ENCODE measurements at regions not wholly inside any gene's neighbourhood (a gene's known extent, or its start where the extent isn't known, plus 50 kb on each side); places are given as distances from the start of the nearest gene placed in this dataset.

- TF ChIP-seq CTCF (conservative IDR thresholded peaks at IDR 0.05; ENCODE audit: low read length): no peak
- no peak for TF ChIP-seq EZH2phosphoT487 (IDR thresholded peaks at IDR 0.05; ENCODE audit: borderline replicate concordance)
Observed at GRCh38 chr2:228600265-228600664, 418.8 kb upstream of the SPHKAP start.

Data from Loucy (cell line).